ENCODE measurements at regions not wholly inside any gene's neighbourhood (a gene's known extent, or its start where the extent isn't known, plus 50 kb on each side); places are given as distances from the start of the nearest gene placed in this dataset.

DNA sequence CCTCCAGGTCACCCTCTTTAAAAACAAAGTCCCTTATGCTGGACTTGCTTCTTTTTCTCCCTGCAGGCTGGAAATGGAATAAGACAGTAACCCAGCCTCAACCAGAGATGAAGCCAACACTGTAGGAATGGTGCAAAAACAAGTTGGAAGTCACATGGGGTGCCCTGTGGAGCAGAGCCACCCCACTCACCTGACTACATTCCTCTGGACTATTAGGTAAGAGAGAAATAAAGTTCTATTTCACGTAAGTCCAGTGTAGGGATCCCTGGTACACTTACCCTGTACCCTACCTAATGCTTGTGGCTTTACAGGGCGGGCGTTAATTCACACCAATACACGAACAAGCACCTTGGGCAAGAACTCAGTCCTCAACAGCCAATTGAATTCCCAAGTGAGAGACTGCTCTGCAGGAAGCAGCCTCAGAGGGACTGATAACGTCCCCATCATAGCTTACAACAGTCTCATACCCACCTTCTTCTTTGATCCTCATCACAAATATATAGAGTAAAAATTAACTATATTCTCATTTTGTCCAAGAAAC, 112.5 kb upstream of the FGGY start:
- TF ChIP-seq, protein P1, sequence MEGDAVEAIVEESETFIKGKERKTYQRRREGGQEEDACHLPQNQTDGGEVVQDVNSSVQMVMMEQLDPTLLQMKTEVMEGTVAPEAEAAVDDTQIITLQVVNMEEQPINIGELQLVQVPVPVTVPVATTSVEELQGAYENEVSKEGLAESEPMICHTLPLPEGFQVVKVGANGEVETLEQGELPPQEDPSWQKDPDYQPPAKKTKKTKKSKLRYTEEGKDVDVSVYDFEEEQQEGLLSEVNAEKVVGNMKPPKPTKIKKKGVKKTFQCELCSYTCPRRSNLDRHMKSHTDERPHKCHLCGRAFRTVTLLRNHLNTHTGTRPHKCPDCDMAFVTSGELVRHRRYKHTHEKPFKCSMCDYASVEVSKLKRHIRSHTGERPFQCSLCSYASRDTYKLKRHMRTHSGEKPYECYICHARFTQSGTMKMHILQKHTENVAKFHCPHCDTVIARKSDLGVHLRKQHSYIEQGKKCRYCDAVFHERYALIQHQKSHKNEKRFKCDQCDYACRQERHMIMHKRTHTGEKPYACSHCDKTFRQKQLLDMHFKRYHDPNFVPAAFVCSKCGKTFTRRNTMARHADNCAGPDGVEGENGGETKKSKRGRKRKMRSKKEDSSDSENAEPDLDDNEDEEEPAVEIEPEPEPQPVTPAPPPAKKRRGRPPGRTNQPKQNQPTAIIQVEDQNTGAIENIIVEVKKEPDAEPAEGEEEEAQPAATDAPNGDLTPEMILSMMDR (IDR thresholded peaks at IDR 0.05) = peak in 2 of 6 experiments; percentile 12 to 21
- no peak for TF ChIP-seq POLR2A (IDR thresholded peaks at IDR 0.05)

Measured in thyroid gland (tissue), 4 donors.